ENCODE measurements at regions not wholly inside any gene's neighbourhood (a gene's known extent, or its start where the extent isn't known, plus 50 kb on each side); places are given as distances from the start of the nearest gene placed in this dataset.

DNA sequence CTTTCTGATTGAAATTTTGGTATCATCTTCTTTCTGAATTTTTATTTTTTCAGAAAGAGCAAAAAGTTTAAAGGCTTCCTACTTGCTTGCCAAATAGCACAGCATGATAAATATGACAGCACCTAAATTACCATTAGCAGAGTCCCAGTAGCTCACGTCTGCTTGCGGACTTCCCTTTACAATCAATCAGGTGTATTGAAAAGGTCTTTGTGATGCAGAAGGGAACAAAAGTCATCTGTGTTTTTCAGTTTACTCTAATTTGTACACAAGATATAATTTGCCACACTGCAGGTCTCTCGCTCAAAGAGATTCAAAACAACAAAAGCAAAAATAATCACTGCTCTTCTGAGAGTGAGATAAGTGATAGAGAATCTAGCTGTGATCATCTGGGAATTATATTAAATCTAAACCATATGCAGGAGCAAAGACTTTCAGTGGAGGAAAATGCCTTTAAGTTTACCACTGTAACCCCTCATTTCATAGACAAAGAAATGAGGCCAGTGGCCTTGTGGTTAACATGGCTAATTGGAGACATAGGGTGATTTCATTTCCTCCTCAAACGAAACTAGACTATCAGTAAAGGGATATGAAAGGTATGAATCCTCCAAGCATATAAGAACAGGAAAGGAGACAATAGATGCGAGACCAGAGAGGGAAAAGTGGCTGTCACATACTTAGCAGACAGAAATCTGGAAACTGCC, 240.8 kb upstream of the TMPO start:
- no peaks in the 10 kb centered on the region for H3K4me1 Mint-ChIP-seq (ENCODE audit: low read depth)
- H3K4me3 Mint-ChIP-seq = no peak overlapping the region
- no peaks in the 10 kb centered on the region for H3K9me3 Mint-ChIP-seq
- no peak overlapping the region for H3K27ac Mint-ChIP-seq
- no peaks in the 10 kb centered on the region for H3K36me3 Mint-ChIP-seq (ENCODE audit: low read depth)
- peaks cover 4% of the 10 kb centered on the region for H3K27me3 Mint-ChIP-seq (ENCODE audit: low read depth)

DNA sequence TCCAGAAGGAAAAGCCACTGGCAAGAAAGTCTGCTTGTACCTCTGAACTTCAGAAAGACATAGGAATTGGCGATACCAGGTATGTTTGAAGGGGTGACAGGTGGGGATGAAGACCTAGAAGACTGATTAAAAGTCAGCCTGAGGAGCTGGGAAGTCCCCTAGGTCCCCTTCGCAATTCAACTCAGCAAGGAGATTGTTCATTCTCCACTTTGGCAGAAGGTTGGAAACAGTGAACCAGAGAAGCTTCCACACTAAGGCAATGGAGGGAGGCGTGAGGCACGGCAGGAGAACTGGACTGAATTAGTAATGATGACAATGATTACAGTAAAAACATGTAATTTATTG, 240.3 kb upstream of the TMPO start:
- no peaks in the 10 kb centered on the region for H3K9me3 Mint-ChIP-seq
- no peaks in the 10 kb centered on the region for H3K27me3 Mint-ChIP-seq (ENCODE audit: low read depth)
- H3K27ac Mint-ChIP-seq = no peak overlapping the region
- H3K36me3 Mint-ChIP-seq (ENCODE audit: low read depth) = no peaks in the 10 kb centered on the region
- no peak overlapping the region for H3K4me3 Mint-ChIP-seq
- no peaks in the 10 kb centered on the region for H3K4me1 Mint-ChIP-seq (ENCODE audit: low read depth)

DNA sequence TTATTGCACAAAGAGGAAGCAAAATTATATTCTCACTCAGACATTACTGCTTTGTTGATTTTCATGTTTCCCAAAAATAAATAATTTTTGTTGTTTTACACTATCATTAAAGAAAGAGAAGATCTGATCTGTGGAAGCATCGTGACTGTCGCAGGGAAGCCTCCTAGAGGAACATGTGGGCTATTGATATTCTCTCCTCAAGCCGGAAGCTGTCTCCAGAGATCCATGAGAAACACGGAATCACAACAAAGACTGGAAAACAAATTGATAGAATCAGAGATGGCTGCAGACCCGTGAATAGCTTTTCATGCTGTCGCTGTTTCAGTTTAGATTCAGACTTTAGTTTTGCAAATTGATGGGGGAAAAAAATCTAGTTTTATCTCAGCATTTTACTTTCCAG, 235.2 kb upstream of the TMPO start:
- no peak overlapping the region for H3K4me3 Mint-ChIP-seq
- H3K27me3 Mint-ChIP-seq (ENCODE audit: low read depth) = no peaks in the 10 kb centered on the region
- no peaks in the 10 kb centered on the region for H3K4me1 Mint-ChIP-seq (ENCODE audit: low read depth)
- no peaks in the 10 kb centered on the region for H3K9me3 Mint-ChIP-seq
- no peak overlapping the region for H3K27ac Mint-ChIP-seq
- H3K36me3 Mint-ChIP-seq (ENCODE audit: low read depth) = no peaks in the 10 kb centered on the region

DNA sequence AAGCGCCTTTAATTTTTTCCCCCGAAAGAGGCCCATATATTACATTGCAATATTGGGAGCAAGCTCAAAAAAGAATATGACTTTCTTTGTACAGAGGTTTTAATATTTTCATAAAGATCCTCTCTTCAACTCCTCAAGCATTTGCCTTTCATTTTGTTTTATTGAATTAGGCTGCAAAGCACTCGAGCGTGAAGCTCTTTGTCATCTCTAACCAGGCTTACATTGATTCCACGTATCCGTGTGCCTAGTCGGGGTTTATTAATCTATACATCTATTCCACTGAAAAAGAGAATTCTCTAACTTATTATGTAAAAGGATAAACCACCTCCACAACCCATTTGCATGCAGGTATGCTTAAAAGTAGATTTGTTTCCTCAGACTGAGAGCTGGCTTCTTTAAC, 234.8 kb upstream of the TMPO start:
- H3K4me3 Mint-ChIP-seq = no peak overlapping the region
- no peaks in the 10 kb centered on the region for H3K36me3 Mint-ChIP-seq (ENCODE audit: low read depth)
- H3K9me3 Mint-ChIP-seq = no peaks in the 10 kb centered on the region
- no peaks in the 10 kb centered on the region for H3K4me1 Mint-ChIP-seq (ENCODE audit: low read depth)
- H3K27ac Mint-ChIP-seq = no peak overlapping the region
- H3K27me3 Mint-ChIP-seq (ENCODE audit: low read depth) = no peaks in the 10 kb centered on the region

DNA sequence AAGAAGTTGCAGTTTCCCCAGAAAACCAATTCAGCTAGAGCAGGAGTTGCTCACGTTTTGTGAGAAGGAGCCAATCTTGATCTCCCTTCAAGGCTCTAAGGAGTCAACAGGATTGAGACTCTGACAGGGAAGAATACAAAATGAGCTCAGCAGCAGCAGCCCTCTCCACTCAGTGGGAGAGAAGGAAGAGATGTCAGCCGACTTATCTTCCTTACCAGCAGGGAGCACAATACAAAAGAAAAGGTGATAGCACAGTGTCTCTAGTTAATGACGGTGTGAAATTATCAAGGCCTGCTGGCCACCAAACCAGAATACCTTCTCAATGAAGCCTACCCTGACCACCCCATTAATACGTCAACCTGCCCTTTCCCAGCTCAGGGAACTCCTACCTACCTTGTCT, 223.6 kb upstream of the TMPO start:
- Mint-ChIP-seq H3K4me3 (no peak overlapping the region), H3K9me3 (no peaks in the 10 kb centered on the region), H3K27me3 (ENCODE audit: low read depth) (peaks cover 40% of the 10 kb centered on the region), H3K27ac (no peak overlapping the region), H3K36me3 (ENCODE audit: low read depth) (no peaks in the 10 kb centered on the region), H3K4me1 (ENCODE audit: low read depth) (no peaks in the 10 kb centered on the region)

DNA sequence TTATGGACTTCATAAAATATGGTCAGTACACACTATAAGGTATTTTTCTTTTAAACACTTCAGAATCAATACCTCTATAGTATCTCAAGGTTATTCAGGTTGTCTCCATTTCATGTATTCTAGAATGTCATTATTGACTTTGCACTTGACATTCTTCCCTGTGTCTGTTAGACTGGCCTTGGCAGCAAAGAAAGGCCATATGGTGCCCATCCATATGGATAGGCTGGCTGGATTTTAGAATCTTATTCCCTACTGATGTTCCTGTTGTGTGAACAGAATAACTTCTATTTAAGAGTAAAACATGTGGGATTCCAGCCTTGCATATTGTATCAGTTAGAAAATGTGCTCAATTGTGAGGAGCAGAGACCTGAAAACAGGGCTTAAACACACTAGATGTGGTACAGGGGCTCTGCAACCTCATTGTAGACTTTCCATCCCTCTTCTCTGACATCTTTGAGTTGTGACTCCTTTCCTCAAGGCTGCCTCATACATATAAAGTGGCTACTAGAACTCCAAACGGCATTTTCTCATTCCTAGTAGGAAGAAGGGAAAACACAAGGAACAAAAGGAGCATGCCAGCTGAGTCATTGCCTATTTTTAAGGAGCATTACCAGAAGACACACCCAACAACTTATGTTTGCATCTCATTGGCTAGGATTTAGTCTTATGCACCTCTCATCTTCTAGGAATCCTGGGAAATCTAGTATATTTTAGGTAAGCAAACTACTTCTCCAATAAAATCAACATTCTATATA, 221.2 kb upstream of the TMPO start:
- Mint-ChIP-seq H3K27ac (no peak overlapping the region), H3K27me3 (ENCODE audit: low read depth) (peaks cover 30% of the 10 kb centered on the region), H3K9me3 (no peaks in the 10 kb centered on the region), H3K4me1 (ENCODE audit: low read depth) (no peaks in the 10 kb centered on the region), H3K36me3 (ENCODE audit: low read depth) (no peaks in the 10 kb centered on the region), H3K4me3 (no peak overlapping the region)

DNA sequence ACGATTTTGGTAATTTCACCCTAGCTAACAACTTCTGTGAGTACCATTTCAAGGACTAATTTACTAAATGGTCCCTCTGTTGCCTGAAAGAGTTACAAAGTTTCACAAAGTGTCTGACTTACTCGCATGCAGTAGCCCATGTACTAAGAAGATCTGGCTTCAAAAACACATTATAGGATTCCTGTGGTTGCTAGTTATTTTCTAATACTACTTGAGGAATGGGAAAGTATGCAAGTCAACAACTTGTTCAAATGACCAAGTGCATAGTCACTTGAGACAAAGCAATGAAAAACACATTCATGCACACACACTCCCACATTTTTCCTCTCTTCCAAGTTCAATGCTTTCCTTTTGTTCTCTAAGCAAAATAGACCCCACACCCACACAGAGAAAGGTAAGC, 219.7 kb upstream of the TMPO start:
- Mint-ChIP-seq H3K4me3 (no peak overlapping the region), H3K36me3 (ENCODE audit: low read depth) (no peaks in the 10 kb centered on the region), H3K4me1 (ENCODE audit: low read depth) (no peaks in the 10 kb centered on the region), H3K27me3 (ENCODE audit: low read depth) (peaks cover 26% of the 10 kb centered on the region), H3K9me3 (no peaks in the 10 kb centered on the region), H3K27ac (no peak overlapping the region)

DNA sequence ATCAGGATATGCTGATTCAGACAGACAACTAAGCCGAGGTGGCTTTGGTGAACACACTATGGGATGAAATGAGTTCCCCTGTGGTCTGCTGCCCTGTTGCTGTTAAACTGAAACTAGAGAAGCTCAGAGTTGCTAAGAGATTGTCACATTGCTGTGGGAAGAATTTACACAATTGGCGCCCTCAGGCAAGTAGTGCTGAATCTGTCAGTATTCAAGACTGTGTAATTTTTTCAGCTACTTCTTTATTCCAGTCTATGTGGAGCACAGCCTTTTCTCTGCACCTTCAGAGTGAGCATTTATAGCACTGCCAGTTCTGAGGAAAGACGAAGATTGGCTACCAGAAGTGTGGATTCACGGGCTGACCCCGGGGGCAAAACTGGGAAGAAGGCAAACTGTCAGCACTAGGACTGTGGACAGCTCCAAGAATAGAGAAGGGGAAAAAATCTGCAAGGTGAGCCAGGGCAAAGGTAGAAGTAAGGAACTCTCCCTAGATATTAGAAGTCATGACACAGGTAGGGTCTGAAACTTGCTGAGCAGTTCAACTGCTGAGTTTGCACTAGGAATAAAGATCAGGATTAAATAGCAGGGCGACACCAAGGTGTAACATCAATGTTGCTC, 218.8 kb upstream of the TMPO start:
- no peak overlapping the region for H3K27ac Mint-ChIP-seq
- H3K4me3 Mint-ChIP-seq = no peak overlapping the region
- H3K36me3 Mint-ChIP-seq (ENCODE audit: low read depth) = no peaks in the 10 kb centered on the region
- no peaks in the 10 kb centered on the region for H3K4me1 Mint-ChIP-seq (ENCODE audit: low read depth)
- peaks cover 21% of the 10 kb centered on the region for H3K27me3 Mint-ChIP-seq (ENCODE audit: low read depth)
- H3K9me3 Mint-ChIP-seq = no peaks in the 10 kb centered on the region

DNA sequence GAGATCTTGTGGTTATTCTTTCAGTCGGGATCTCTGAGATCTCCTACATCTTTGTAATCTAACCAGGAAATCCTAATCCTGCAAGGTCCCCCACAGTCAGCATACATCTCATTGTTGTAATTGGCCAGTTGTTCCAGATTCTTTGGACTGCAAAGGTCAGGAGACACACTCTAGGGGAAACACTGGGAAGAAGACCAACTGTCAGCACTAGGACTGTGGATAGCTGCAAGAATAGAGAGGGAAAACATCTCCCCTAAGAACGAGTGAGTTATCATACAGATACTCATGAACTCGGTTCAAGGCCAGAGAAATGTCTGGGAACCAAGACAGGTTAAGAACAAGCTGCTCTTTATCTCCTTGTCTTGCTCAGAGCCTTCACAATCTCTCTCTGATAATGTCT, 217.9 kb upstream of the TMPO start:
- Mint-ChIP-seq H3K4me1 (ENCODE audit: low read depth) (no peaks in the 10 kb centered on the region), H3K9me3 (no peaks in the 10 kb centered on the region), H3K36me3 (ENCODE audit: low read depth) (no peaks in the 10 kb centered on the region), H3K27ac (no peak overlapping the region), H3K4me3 (no peak overlapping the region), H3K27me3 (ENCODE audit: low read depth) (peaks cover 11% of the 10 kb centered on the region)

DNA sequence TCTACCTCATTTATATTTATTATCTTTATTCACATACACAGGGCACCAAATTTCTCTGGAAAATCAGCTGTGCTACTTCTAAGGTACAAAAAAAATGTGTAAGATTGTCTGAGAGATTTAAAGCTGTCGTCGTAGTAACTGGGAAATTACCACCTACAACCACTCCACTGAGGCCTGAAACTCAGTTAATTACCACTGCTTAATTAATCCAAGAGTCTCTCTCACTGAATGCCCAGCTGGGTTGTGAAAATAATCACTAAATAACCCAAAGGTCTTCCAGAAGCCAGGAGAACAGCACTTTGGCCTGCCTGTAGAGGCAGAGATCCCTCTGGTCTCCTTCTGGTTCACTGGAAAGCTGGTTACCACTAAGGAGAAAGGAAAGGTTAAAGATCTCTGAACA, 207.2 kb upstream of the TMPO start:
- Mint-ChIP-seq H3K36me3 (ENCODE audit: low read depth) (no peaks in the 10 kb centered on the region), H3K4me3 (no peak overlapping the region), H3K9me3 (no peaks in the 10 kb centered on the region), H3K27ac (no peak overlapping the region), H3K27me3 (ENCODE audit: low read depth) (peaks cover 13% of the 10 kb centered on the region), H3K4me1 (ENCODE audit: low read depth) (no peaks in the 10 kb centered on the region)

DNA sequence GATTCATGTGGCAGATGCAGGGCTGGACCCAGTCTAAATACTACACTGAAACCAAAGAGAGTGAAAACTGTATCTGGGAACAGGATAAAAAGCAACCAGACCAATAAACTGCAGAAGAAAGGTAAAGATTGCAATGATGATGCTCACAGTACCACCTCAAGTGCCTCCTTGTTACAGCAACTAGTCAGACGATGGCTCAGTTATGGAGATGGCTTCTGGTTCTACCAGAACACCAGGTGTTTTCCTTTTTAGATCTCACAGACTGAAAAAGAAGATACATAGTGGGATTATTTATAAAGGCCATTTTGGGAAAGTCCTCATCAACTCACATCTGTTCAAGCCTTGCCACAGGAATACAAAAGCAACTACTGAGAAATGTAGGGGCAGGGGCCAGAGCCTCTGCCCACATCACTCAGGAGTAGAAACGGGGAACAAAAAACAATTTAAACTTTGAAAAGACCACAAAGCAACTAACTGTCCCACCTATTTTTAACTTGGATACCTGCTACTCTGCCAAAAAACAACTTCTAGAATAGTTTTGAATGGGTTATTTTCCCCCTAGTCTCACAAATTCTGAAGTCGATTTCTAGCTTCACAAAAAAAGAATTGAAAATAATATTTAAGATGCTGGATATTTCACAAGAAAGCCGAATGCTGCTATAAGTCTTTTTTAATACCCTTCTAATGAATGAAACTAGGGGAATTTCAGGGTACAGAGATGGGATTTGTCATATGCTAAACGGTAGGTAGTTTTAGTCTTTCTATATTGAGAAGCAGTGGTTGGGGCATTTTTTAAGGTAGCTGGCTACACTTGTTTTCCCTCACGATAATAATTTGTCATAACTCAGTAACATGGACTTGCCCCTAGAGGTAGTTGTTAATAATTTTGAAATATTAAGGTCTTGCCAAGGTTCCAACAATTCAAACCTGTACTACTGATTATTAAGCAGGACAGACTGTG, 197.2 kb upstream of the TMPO start:
- no peak overlapping the region for H3K4me3 Mint-ChIP-seq
- no peaks in the 10 kb centered on the region for H3K4me1 Mint-ChIP-seq (ENCODE audit: low read depth)
- no peaks in the 10 kb centered on the region for H3K9me3 Mint-ChIP-seq

DNA sequence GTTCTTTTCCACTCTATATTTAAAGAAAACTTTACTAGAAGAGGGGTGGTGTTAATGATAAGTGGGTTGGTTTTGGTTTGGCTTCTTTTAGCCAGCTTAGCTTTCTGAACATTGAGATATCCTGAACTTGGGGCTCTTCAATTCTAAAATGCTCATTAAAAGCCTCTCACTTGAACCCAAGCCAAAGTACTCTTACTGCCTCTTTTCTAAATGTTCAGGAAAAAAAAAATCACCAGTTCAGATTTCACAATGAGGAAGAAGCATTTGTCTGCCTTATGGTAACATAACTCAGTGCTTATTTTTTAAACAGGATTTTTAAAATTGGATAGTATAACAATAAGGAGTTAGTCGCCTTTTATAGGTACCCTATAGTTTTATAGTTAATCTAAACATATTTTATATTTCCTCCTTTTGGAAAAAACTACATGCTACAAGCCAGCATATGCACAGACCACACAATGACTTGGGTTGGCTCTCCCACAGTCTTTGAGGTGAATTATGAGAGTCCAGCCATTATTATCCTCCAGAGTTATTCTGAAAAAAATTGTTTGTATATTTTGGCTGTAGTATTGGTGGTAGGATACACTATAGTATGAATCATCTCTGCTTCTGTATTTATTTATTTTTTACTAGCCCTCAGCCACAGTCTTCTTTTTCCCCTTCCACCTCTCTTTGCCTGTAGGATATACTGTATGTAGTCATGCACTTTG, 195.5 kb upstream of the TMPO start:
- H3K4me3 Mint-ChIP-seq = no peak overlapping the region

More for the DNA sequence above, 197.2 kb upstream of the TMPO start:
- no peak overlapping the region for H3K27ac Mint-ChIP-seq
- H3K36me3 Mint-ChIP-seq (ENCODE audit: low read depth) = no peaks in the 10 kb centered on the region
- peaks cover 24% of the 10 kb centered on the region for H3K27me3 Mint-ChIP-seq (ENCODE audit: low read depth)

DNA sequence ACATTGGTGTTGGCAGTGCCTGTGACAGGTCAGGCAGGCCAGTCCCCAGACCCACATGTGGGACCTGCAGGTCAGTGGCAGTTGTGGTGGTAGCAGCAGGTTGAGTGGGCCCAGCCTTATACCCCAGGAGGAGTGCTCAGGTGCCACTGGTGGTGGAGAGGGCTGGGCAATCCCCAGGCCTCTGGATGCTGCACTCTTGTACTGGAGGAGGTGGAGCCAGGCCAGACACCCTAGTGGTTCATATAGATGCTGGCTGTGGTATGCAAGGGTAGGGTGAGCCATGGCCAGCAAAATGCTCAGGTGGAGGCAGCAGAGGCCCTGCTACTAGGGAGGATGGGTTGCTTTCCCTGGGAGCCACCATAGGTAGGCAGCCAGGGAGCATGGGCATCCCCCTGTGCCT, 190.4 kb upstream of the TMPO start:
- H3K9me3 Mint-ChIP-seq = no peaks in the 10 kb centered on the region
- H3K27me3 Mint-ChIP-seq (ENCODE audit: low read depth) = peaks cover 10% of the 10 kb centered on the region
- no peaks in the 10 kb centered on the region for H3K36me3 Mint-ChIP-seq (ENCODE audit: low read depth)
- no peak overlapping the region for H3K27ac Mint-ChIP-seq
- no peaks in the 10 kb centered on the region for H3K4me1 Mint-ChIP-seq (ENCODE audit: low read depth)
- H3K4me3 Mint-ChIP-seq = no peak overlapping the region

More for the DNA sequence above, 195.5 kb upstream of the TMPO start:
- Mint-ChIP-seq H3K4me1 (ENCODE audit: low read depth) (no peaks in the 10 kb centered on the region), H3K27me3 (ENCODE audit: low read depth) (peaks cover 14% of the 10 kb centered on the region), H3K36me3 (ENCODE audit: low read depth) (no peaks in the 10 kb centered on the region), H3K27ac (no peak overlapping the region), H3K9me3 (no peaks in the 10 kb centered on the region)

DNA sequence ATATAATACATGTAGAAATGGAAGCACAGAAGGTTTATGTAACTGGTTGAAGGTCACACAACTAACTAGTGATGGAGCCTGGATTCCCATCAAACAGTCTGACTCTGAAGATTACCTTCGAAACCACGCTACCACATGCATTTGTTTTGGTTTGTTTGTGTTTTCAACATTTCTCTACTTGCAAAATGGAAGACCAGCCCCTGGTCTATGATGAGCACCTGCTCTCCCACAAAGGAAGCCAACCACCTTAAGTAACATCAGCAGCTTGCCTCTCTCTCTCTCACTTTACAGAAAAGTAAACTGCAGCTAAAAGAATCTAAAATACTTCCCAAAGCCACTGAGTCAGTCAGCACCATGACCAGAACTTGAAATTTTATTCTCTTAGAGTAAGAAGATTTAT, 186.9 kb upstream of the TMPO start:
- no peak overlapping the region for H3K4me3 Mint-ChIP-seq
- H3K36me3 Mint-ChIP-seq (ENCODE audit: low read depth) = no peaks in the 10 kb centered on the region
- H3K27ac Mint-ChIP-seq = no peak overlapping the region
- no peaks in the 10 kb centered on the region for H3K4me1 Mint-ChIP-seq (ENCODE audit: low read depth)
- H3K9me3 Mint-ChIP-seq = no peaks in the 10 kb centered on the region
- peaks cover 11% of the 10 kb centered on the region for H3K27me3 Mint-ChIP-seq (ENCODE audit: low read depth)
